K562 (cell line): ENCODE measurements at regions not wholly inside any gene's neighbourhood (a gene's known extent, or its start where the extent isn't known, plus 50 kb on each side); places are given as distances from the start of the nearest gene placed in this dataset.

Experiments
- ATAC-seq: fragments of 200-7000 bp; cut with Tn5 transposase; 3 replicates; pipeline ENCODE4 v1.9.1; 2020; ENCODE audit warnings: moderate library complexity
- BruUV-seq: library from RNA; stranded (reverse); fragments of 400-500 nt; replicated peaks from 2 replicates; lab custom pipeline; 2021; lab: Mats Ljungman, UMichigan
- CTCF ChIA-PET: fragments of 300-600 bp; formaldehyde crosslinking; extraction: SDS; loops from one replicate; lab custom pipeline; 2021; ENCODE audit warnings: low intra/inter-chr PET ratio; lab: Yijun Ruan, JAX
- POLR2A ChIA-PET: fragments of 300-600, 350-650 bp; sonication (Branson Sonifier 250); formaldehyde crosslinking; extraction: SDS; loops from one replicate; lab custom pipeline; 2021; ENCODE audit warnings: antibody characterized with exemption, inconsistent platforms; lab: Yijun Ruan, JAX
- DNase-seq, 4 experiments: peaks; one replicate each; pipeline versions ENCODE4 v3.0.0 to v3.0.0-alpha.2; 2011 to 2018; ENCODE audit warnings: low spot score in 3 of 4, mixed read lengths in 3 of 4; ENCODE audit errors: extremely low read depth in 1 of 4
- FAIRE-seq: peaks from 2 replicates; lab custom pipeline; 2011; peaks lifted over from hg19 to GRCh38; lab: Jason Lieb, UNC
- H2AFZ ChIP-seq: 2 replicates; pipeline ENCODE4 v1.6.0; 2011; ENCODE audit warnings: low read depth, low read length, control low read depth, inconsistent platforms
- H3K27ac ChIP-seq: fragments of 200-600 bp; 3 replicates; pipeline ENCODE4 v1.8.0; 2011; ENCODE audit warnings: low read depth, mild to moderate bottlenecking, control low read depth, inconsistent platforms, low read length, moderate library complexity, mixed read lengths; ENCODE audit errors: extremely low read depth
- H3K27me3 ChIP-seq, 2 experiments: fragments of 300-600 bp in 1 of 2; 2 replicates in 1 of 2; 3 replicates in 1 of 2; pipeline versions ENCODE4 v1.6.0 to v1.8.0; 2011; ENCODE audit warnings: inconsistent platforms in 2 of 2, low read length in 2 of 2, mild to moderate bottlenecking in 1 of 2, mixed read lengths in 1 of 2, moderate library complexity in 1 of 2; ENCODE audit not compliant: control insufficient read depth in 2 of 2, insufficient read depth in 2 of 2
- H3K36me3 ChIP-seq: fragments of 300-600 bp; 3 replicates; pipeline ENCODE4 v1.8.0; 2011; ENCODE audit warnings: mild to moderate bottlenecking, low read length, inconsistent platforms; ENCODE audit not compliant: control insufficient read depth, insufficient read depth
- H3K4me1 ChIP-seq, 2 experiments: fragments of 200-600 bp in 1 of 2; replicated peaks in 1 of 2; 2 replicates in 1 of 2; 3 replicates in 1 of 2; pipeline versions ENCODE4 v1.5.1 to v1.8.0; 2011; ENCODE audit warnings: inconsistent platforms in 2 of 2, low read length in 2 of 2, mild to moderate bottlenecking in 1 of 2, mixed read lengths in 1 of 2, moderate library complexity in 1 of 2; ENCODE audit not compliant: control insufficient read depth in 2 of 2, insufficient read depth in 2 of 2
- H3K4me2 ChIP-seq: 2 replicates; pipeline ENCODE4 v1.6.1; 2011; ENCODE audit warnings: low read length, control low read depth, inconsistent platforms, mixed read lengths; ENCODE audit not compliant: insufficient read depth
- H3K4me3 ChIP-seq: fragments of 200-600 bp; sonication (generic), shearing (Covaris generic); 2 replicates; pipeline ENCODE4 v1.5.1; 2016; ENCODE audit warnings: control low read depth, inconsistent platforms
- H3K79me2 ChIP-seq: fragments of 200-600 bp; 3 replicates; pipeline ENCODE4 v1.8.0; 2011; ENCODE audit warnings: low read length, inconsistent platforms; ENCODE audit not compliant: control insufficient read depth, insufficient read depth
- H3K9ac ChIP-seq, 2 experiments: 2 replicates each; pipeline versions ENCODE4 v1.6.0 to v1.6.1; 2011; ENCODE audit warnings: low read depth in 2 of 2, low read length in 2 of 2, control low read depth in 1 of 2, inconsistent platforms in 1 of 2, mild to moderate bottlenecking in 1 of 2, mixed read lengths in 1 of 2; ENCODE audit not compliant: insufficient read depth in 1 of 2
- H3K9me1 ChIP-seq: one replicate; pipeline ENCODE4 v1.6.0; 2011; ENCODE audit warnings: inconsistent platforms, mild to moderate bottlenecking, low read length, moderate library complexity; ENCODE audit not compliant: control insufficient read depth, insufficient read depth
- H3K9me3 ChIP-seq: replicated peaks from 2 replicates; pipeline ENCODE4 v1.5.1; 2011; ENCODE audit warnings: low read depth, low read length, inconsistent platforms; ENCODE audit not compliant: control insufficient read depth, insufficient read depth
- H4K20me1 ChIP-seq: replicated peaks from 2 replicates; pipeline ENCODE4 v1.6.1; 2011; ENCODE audit warnings: low read length, inconsistent platforms, mixed read lengths; ENCODE audit not compliant: control insufficient read depth, insufficient read depth
- ASH1L ChIP-seq: fragments of 450-650 bp; IDR thresholded peaks from 2 replicates; pipeline ENCODE4 v1.6.1; 2018; ENCODE audit warnings: borderline replicate concordance, mild to moderate bottlenecking, low read depth; ENCODE audit not compliant: partially characterized antibody
- CHAMP1 ChIP-seq: fragments of 450-650 bp; IDR thresholded peaks from 2 replicates; pipeline ENCODE4 v1.6.1; 2016; ENCODE audit warnings: mild to moderate bottlenecking
- MITF ChIP-seq: IDR thresholded peaks from 2 replicates; pipeline ENCODE4 v1.6.1; 2014; ENCODE audit warnings: antibody characterized with exemption
- POLR3A ChIP-seq: IDR thresholded peaks from 2 replicates; pipeline ENCODE4 v1.6.1; 2011; ENCODE audit warnings: borderline replicate concordance, mild to moderate bottlenecking, moderate library complexity; ENCODE audit not compliant: insufficient read length, insufficient read depth; ENCODE audit errors: extremely low read depth
- THRA ChIP-seq: fragments of 450-650 bp; IDR thresholded peaks from 2 replicates; pipeline ENCODE4 v1.6.1; 2017; ENCODE audit warnings: mild to moderate bottlenecking, moderate library complexity
- XRCC5 ChIP-seq: fragments of 200-400 bp; formaldehyde crosslinking; IDR thresholded peaks from 2 replicates; pipeline ENCODE4 v1.6.1; 2017; ENCODE audit warnings: low read depth, mild to moderate bottlenecking, low read length
- ZNF589 ChIP-seq: fragments of 200-800 bp; sonication (Bioruptor generic); IDR thresholded peaks from 2 replicates; pipeline ENCODE4 v1.6.1; 2016; ENCODE audit warnings: low read depth, missing genetic modification characterization, missing compliant biosample characterization
- WGBS: fragments of 100-300 bp; shearing (Covaris generic); methylation state at CpG from one replicate; pipeline ENCODE4 v1.1.6; 2016; ENCODE audit warnings: low coverage, mixed read lengths; ENCODE audit not compliant: insufficient coverage; ENCODE audit errors: missing lambda C conversion rate; 5-methylcytosine and 5-hydroxymethylcytosine counted together
- in situ Hi-C: fragments of 300-500 bp; cut with MboI; formaldehyde crosslinking; loops from 4 replicates; pipeline ENCODE4 v1.15.0; 2018; ENCODE audit warnings: inconsistent platforms, mixed read lengths
- intact Hi-C: fragments of 100-400 bp; cut with micrococcal nuclease; formaldehyde crosslinking; loops from 2 replicates; pipeline ENCODE4 v1.14.2; 2022

GRCh38 chr3:144470666-144471065 lies 499.0 kb downstream of the DIPK2A start:
- no TSS peak for BruUV-seq
- WGBS = 0% methylated on average over 2 of the region's 2 CpGs
- no peaks in the 10 kb centered on the region for H3K4me1 ChIP-seq

More at GRCh38 chr3:144470666-144471065, 499.0 kb downstream of the DIPK2A start:
- Histone ChIP-seq H4K20me1 (no peaks in the 10 kb centered on the region), H3K9me1 (no peaks in the 10 kb centered on the region), H3K36me3 (no peaks in the 10 kb centered on the region), H3K27ac (no peak overlapping the region), H3K27me3 (no peaks in the 10 kb centered on the region), H3K9me3 (no peaks in the 10 kb centered on the region), H3K4me3 (no peak overlapping the region), H3K9ac (no peak overlapping the region), H3K4me2 (no peak overlapping the region), H3K79me2 (no peaks in the 10 kb centered on the region), H2AFZ (no peak overlapping the region)
- ATAC-seq (no peak), FAIRE-seq (no peak), DNase-seq (no peak)
- CTCF ChIA-PET = no interaction called here
- POLR2A ChIA-PET = no interaction called here
- no peak for TF ChIP-seq THRA
- no peak for TF ChIP-seq MITF
- no peak for TF ChIP-seq POLR3A
- no peak for TF ChIP-seq XRCC5
- TF ChIP-seq CHAMP1 = no peak
- no peak for TF ChIP-seq ASH1L
- no peak for TF ChIP-seq ZNF589 (CRISPR knock-in tag)
- in situ Hi-C loops = no loop called here
- intact Hi-C loops = no loop called here
